IMR-90 (cell line): ENCODE measurements at regions not wholly inside any gene's neighbourhood (a gene's known extent, or its start where the extent isn't known, plus 50 kb on each side); places are given as distances from the start of the nearest gene placed in this dataset.

ENCODE experiments used
- ATAC-seq: fragments of 200-7000 bp; cut with Tn5 transposase; 2 replicates; pipeline ENCODE4 v1.9.1; 2020; ENCODE audit warnings: low read depth, mild to moderate bottlenecking, moderate library complexity
- BruUV-seq: library from RNA; stranded (reverse); fragments of 400-500 nt; replicated peaks from 2 replicates; lab custom pipeline; 2021; lab: Mats Ljungman, UMichigan
- CTCF ChIA-PET: fragments of 300-600 bp; formaldehyde crosslinking; extraction: SDS; loops from one replicate; lab custom pipeline; 2021; ENCODE audit warnings: antibody characterized with exemption; lab: Yijun Ruan, JAX
- POLR2A ChIA-PET: fragments of 300-600 bp; sonication (Branson Sonifier 250); formaldehyde crosslinking; loops from one replicate; lab custom pipeline; 2022; ENCODE audit warnings: antibody characterized with exemption; ENCODE audit not compliant: unreplicated experiment; lab: Charles Lee
- DNase-seq: peaks from one replicate; pipeline ENCODE4 v3.0.0; 2013
- H2AFZ ChIP-seq: replicated peaks from 2 replicates; pipeline ENCODE3; 2013; ENCODE audit warnings: low read length, mild to moderate bottlenecking; ENCODE audit not compliant: poor library complexity
- H2AK5ac ChIP-seq: 2 replicates; pipeline ENCODE4 v1.6.1; 2013; ENCODE audit warnings: low read depth, low read length, inconsistent platforms
- H2AK9ac ChIP-seq: replicated peaks from 2 replicates; pipeline ENCODE3; 2013; ENCODE audit warnings: mild to moderate bottlenecking, low read depth, low read length, moderate library complexity; ENCODE audit not compliant: poor library complexity
- H2BK120ac ChIP-seq: 2 replicates; pipeline ENCODE4 v1.6.1; 2013; ENCODE audit warnings: low read depth, low read length, inconsistent platforms
- H2BK15ac ChIP-seq: 3 replicates; pipeline ENCODE4 v1.6.1; 2013; ENCODE audit warnings: low read depth, low read length, inconsistent platforms
- H2BK20ac ChIP-seq: 2 replicates; pipeline ENCODE4 v1.6.1; 2013; ENCODE audit warnings: low read depth, mild to moderate bottlenecking, inconsistent platforms, low read length, moderate library complexity
- H2BK5ac ChIP-seq: 2 replicates; pipeline ENCODE4 v1.6.1; 2013; ENCODE audit warnings: mild to moderate bottlenecking, low read depth, low read length, inconsistent platforms; ENCODE audit not compliant: poor library complexity, severe bottlenecking
- H3K14ac ChIP-seq: replicated peaks from 2 replicates; pipeline ENCODE4 v1.6.1; 2013; ENCODE audit warnings: low read depth, low read length, inconsistent platforms
- H3K18ac ChIP-seq: 2 replicates; pipeline ENCODE4 v1.6.1; 2013; ENCODE audit warnings: low read depth, low read length, control low read depth
- H3K23ac ChIP-seq: 2 replicates; pipeline ENCODE4 v1.6.1; 2013; ENCODE audit warnings: low read depth, low read length, inconsistent platforms
- H3K27ac ChIP-seq: 2 replicates; pipeline ENCODE4 v1.5.1; 2013; ENCODE audit warnings: mild to moderate bottlenecking, control low read depth, low read length; ENCODE audit not compliant: insufficient read depth
- H3K27me3 ChIP-seq: 2 replicates; pipeline ENCODE4 v1.6.1; 2013; ENCODE audit warnings: low read length; ENCODE audit not compliant: control insufficient read depth, insufficient read depth
- H3K36me3 ChIP-seq: 2 replicates; pipeline ENCODE4 v1.6.1; 2013; ENCODE audit warnings: low read length, mixed read lengths; ENCODE audit not compliant: control insufficient read depth, insufficient read depth
- H3K4ac ChIP-seq: 2 replicates; pipeline ENCODE4 v1.6.1; 2013; ENCODE audit warnings: low read depth, low read length, inconsistent platforms
- H3K4me1 ChIP-seq: 2 replicates; pipeline ENCODE4 v1.6.1; 2013; ENCODE audit warnings: low read length, mixed read lengths; ENCODE audit not compliant: control insufficient read depth, insufficient read depth
- H3K4me2 ChIP-seq: 2 replicates; pipeline ENCODE4 v1.6.1; 2013; ENCODE audit warnings: low read depth, mild to moderate bottlenecking, control low read depth, low read length, moderate library complexity
- H3K4me3 ChIP-seq: 2 replicates; pipeline ENCODE4 v1.5.1; 2013; ENCODE audit warnings: low read depth, mild to moderate bottlenecking, control low read depth, low read length, moderate library complexity; ENCODE audit not compliant: insufficient read depth
- H3K56ac ChIP-seq: 2 replicates; pipeline ENCODE4 v1.6.1; 2013; ENCODE audit warnings: low read length, inconsistent platforms; ENCODE audit not compliant: insufficient read depth; ENCODE audit errors: extremely low read depth
- H3K79me1 ChIP-seq, 2 experiments: 2 replicates each; pipeline ENCODE4 v1.6.1; 2013; ENCODE audit warnings: low read length in 2 of 2, inconsistent platforms in 1 of 2, low read depth in 1 of 2
- H3K9ac ChIP-seq: 2 replicates; pipeline ENCODE4 v1.6.1; 2013; ENCODE audit warnings: low read depth, low read length, control low read depth
- H3K9me1 ChIP-seq: 2 replicates; pipeline ENCODE4 v1.6.1; 2013; ENCODE audit warnings: low read length, inconsistent platforms; ENCODE audit not compliant: insufficient read depth
- H3K9me3 ChIP-seq: 2 replicates; pipeline ENCODE4 v1.6.1; 2013; ENCODE audit warnings: low read length; ENCODE audit not compliant: control insufficient read depth, insufficient read depth
- H4K20me1 ChIP-seq: 2 replicates; pipeline ENCODE4 v1.6.1; 2013; ENCODE audit warnings: low read length, inconsistent platforms; ENCODE audit not compliant: insufficient read depth
- H4K5ac ChIP-seq: 2 replicates; pipeline ENCODE4 v1.6.1; 2013; ENCODE audit warnings: mild to moderate bottlenecking, low read depth, low read length, control low read depth
- H4K8ac ChIP-seq, 2 experiments: 2 replicates each; pipeline ENCODE4 v1.6.1; 2013; ENCODE audit warnings: low read depth in 2 of 2, low read length in 2 of 2, control low read depth in 1 of 2, inconsistent platforms in 1 of 2
- H4K91ac ChIP-seq: 2 replicates; pipeline ENCODE4 v1.6.1; 2013; ENCODE audit warnings: low read depth, low read length, inconsistent platforms; ENCODE audit not compliant: insufficient read depth
- BHLHE40 ChIP-seq: fragments of 150-350 bp; IDR thresholded peaks from 2 replicates; pipeline ENCODE4 v1.6.1; 2016; ENCODE audit warnings: mild to moderate bottlenecking, low read depth, low read length
- MAZ ChIP-seq: IDR thresholded peaks from 2 replicates; pipeline ENCODE4 v1.6.1; 2012; ENCODE audit warnings: low read depth, mild to moderate bottlenecking, low read length, improper control_type of control experiment, moderate library complexity, borderline replicate concordance
- NFE2L2 ChIP-seq: fragments of 150-350 bp; IDR thresholded peaks from 2 replicates; pipeline ENCODE4 v1.6.1; 2016; ENCODE audit warnings: low read depth, mild to moderate bottlenecking, low read length
- RCOR1 ChIP-seq: IDR thresholded peaks from 2 replicates; pipeline ENCODE4 v1.6.1; 2012; ENCODE audit warnings: mild to moderate bottlenecking, low read length, improper control_type of control experiment; ENCODE audit not compliant: insufficient replicate concordance
- WGBS, 2 experiments: methylation state at CpG; one replicate each; pipeline versions ENCODE4 v1.1.5 to v1.1.7; 2013; ENCODE audit warnings: missing lambda C conversion rate in 2 of 2; ENCODE audit not compliant: insufficient read length in 1 of 2; ENCODE audit errors: extremely low coverage in 2 of 2; 5-methylcytosine and 5-hydroxymethylcytosine counted together
- dilution Hi-C: fragments of 300-500 bp; cut with HindIII; formaldehyde crosslinking; loops from one replicate; pipeline ENCODE4 v1.14.3; 2018; ENCODE audit warnings: low sequenced_read_pairs; ENCODE audit not compliant: unreplicated experiment
- in situ Hi-C: fragments of 300-500 bp; cut with MboI; formaldehyde crosslinking; loops from 3 replicates; pipeline ENCODE4 v1.14.3; 2019; ENCODE audit warnings: low sequenced_read_pairs, inconsistent platforms, mixed read lengths
- intact Hi-C: fragments of 100-400 bp; cut with micrococcal nuclease; formaldehyde crosslinking; loops from 2 replicates; pipeline ENCODE4 v1.10.0; 2022
- TF ChIP-seq, protein P1 (sequence below): fragments of 150-350 bp; IDR thresholded peaks from 2 replicates; pipeline ENCODE4 v1.6.1; 2017; ENCODE audit warnings: mild to moderate bottlenecking, antibody characterized with exemption, low read length, low read depth

- no peak overlapping the region for H2AK5ac ChIP-seq
- H4K8ac ChIP-seq, result no peak overlapping the region
- no peak overlapping the region for H3K9ac ChIP-seq
- H4K91ac ChIP-seq, result no peak overlapping the region
- no peak overlapping the region for H3K27ac ChIP-seq
- no peaks in the 10 kb centered on the region for H3K79me1 ChIP-seq
- H2BK20ac ChIP-seq, result no peak overlapping the region
- H3K4me2 ChIP-seq, result no peak overlapping the region
- in situ Hi-C loops, result no loop called here
- POLR2A ChIA-PET, result no interaction called here
- no peak overlapping the region for H2BK15ac ChIP-seq
- no peak overlapping the region for H3K23ac ChIP-seq
- CTCF ChIA-PET, result no interaction called here
- H2AFZ ChIP-seq, result no peak overlapping the region
- no peak overlapping the region for H3K56ac ChIP-seq
- no peaks in the 10 kb centered on the region for H4K20me1 ChIP-seq
- no peak overlapping the region for H2BK5ac ChIP-seq
- 73% methylated on average over 4 of the region's 7 CpGs; no CpG with 5 or more reads in 1 of the 2 experiments for WGBS, 2 experiments
- dilution Hi-C loops, result no loop called here
- H3K18ac ChIP-seq, result no peak overlapping the region
- DNase-seq, result no peak
- H3K4ac ChIP-seq, result no peak overlapping the region
- ATAC-seq, result no peak
- no peak overlapping the region for H3K4me3 ChIP-seq
- peaks cover 57% of the 10 kb centered on the region for H3K9me3 ChIP-seq
- no peak overlapping the region for H2AK9ac ChIP-seq
- H3K9me1 ChIP-seq, result no peaks in the 10 kb centered on the region
- H3K36me3 ChIP-seq, result no peaks in the 10 kb centered on the region
- no peak overlapping the region for H2BK120ac ChIP-seq
- no peaks in the 10 kb centered on the region for H3K4me1 ChIP-seq
- no peak overlapping the region for H4K5ac ChIP-seq
- no TSS peak for BruUV-seq
- H3K27me3 ChIP-seq, result no peaks in the 10 kb centered on the region
- intact Hi-C loops, result no loop called here
- no peak overlapping the region for H3K14ac ChIP-seq
- TF ChIP-seq RCOR1 (no peak), MAZ (no peak), NFE2L2 (no peak), BHLHE40 (no peak)
- TF ChIP-seq, protein P1, sequence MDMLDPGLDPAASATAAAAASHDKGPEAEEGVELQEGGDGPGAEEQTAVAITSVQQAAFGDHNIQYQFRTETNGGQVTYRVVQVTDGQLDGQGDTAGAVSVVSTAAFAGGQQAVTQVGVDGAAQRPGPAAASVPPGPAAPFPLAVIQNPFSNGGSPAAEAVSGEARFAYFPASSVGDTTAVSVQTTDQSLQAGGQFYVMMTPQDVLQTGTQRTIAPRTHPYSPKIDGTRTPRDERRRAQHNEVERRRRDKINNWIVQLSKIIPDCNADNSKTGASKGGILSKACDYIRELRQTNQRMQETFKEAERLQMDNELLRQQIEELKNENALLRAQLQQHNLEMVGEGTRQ, result no peak
Observed at GRCh38 chr6:167505199-167505598, 180.3 kb downstream of the TTLL2 start.
